ENCODE measurements at regions not wholly inside any gene's neighbourhood (a gene's known extent, or its start where the extent isn't known, plus 50 kb on each side); places are given as distances from the start of the nearest gene placed in this dataset.

- TF ChIP-seq POLR2A (IDR thresholded peaks at IDR 0.05) (no peak), CTCF (IDR thresholded peaks at IDR 0.05) (no peak)
Measured at GRCh38 chr13:111925146-111925875, 141.6 kb upstream of the SOX1 start.

Measured in thyroid gland (tissue), 4 donors.